ENCODE measurements at regions not wholly inside any gene's neighbourhood (a gene's known extent, or its start where the extent isn't known, plus 50 kb on each side); places are given as distances from the start of the nearest gene placed in this dataset.

DNA sequence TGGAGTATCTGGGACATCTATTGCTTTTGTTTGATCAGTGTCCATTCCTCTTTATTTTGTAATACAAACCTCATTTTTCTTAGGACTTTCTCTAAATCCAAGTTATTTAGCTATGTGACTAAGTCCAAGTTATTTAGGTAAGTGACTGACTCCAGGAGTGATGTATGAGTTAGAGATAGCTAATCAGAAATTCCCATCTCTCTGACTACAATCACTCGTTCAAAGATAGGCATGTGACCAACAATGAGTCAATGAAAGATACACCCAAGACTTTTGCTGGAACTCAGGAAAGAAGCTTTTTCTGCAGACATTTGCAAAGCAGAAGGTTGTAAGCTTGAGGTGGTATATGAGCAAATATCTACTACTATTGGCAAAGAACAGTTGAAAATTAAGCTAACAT, 72.5 kb upstream of the KCNIP4 start:
- no peak for DNase-seq (ENCODE audit: low read depth)
- TF ChIP-seq, protein P1, sequence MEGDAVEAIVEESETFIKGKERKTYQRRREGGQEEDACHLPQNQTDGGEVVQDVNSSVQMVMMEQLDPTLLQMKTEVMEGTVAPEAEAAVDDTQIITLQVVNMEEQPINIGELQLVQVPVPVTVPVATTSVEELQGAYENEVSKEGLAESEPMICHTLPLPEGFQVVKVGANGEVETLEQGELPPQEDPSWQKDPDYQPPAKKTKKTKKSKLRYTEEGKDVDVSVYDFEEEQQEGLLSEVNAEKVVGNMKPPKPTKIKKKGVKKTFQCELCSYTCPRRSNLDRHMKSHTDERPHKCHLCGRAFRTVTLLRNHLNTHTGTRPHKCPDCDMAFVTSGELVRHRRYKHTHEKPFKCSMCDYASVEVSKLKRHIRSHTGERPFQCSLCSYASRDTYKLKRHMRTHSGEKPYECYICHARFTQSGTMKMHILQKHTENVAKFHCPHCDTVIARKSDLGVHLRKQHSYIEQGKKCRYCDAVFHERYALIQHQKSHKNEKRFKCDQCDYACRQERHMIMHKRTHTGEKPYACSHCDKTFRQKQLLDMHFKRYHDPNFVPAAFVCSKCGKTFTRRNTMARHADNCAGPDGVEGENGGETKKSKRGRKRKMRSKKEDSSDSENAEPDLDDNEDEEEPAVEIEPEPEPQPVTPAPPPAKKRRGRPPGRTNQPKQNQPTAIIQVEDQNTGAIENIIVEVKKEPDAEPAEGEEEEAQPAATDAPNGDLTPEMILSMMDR (conservative IDR thresholded peaks at IDR 0.05; ENCODE audit: low read length) = no peak
- no peak overlapping the region for H3K4me3 ChIP-seq (ENCODE audit: low read length)

DNA sequence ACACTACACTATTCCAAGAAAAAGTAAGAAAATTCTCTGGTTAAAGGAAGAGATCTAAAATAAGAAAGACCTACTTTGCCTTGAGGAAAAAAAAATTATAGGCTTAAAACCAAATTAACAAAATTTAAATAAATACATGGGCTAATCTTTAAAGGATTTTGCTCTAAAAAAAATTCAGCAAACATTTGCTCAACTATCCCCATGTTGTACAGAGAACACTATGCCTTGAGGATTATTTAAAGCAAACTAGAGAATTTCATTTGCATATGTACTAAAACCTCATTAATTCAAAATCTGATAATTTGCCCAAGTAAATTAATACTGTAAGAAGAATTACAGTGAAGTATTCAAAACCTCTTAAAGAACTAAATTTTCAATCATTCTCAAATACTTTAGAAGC, 71.6 kb upstream of the KCNIP4 start:
- TF ChIP-seq, protein P1 (conservative IDR thresholded peaks at IDR 0.05; ENCODE audit: low read length) = no peak
- no peak overlapping the region for H3K4me3 ChIP-seq (ENCODE audit: low read length)
- DNase-seq (ENCODE audit: low read depth) = no peak

DNA sequence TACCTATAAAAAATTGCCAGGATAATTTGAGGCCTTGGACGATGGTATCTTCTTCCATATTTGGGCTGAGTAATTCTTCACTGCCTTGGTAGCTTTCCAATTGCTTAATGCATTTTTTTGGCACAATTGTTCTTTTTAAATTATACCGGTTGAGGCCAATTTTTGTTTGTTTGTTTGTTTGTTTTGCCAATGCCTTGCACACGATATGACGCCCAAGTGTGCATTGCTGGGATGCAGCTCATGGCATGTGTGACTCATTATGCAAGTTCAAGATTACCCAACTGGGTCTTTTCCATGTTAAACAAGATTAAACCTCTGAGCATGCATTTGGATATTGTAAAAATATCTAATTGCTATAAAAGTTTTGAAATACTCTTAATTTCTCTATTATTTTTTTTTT, 71.1 kb upstream of the KCNIP4 start:
- H3K4me3 ChIP-seq (ENCODE audit: low read length) = no peak overlapping the region
- TF ChIP-seq, protein P1 (conservative IDR thresholded peaks at IDR 0.05; ENCODE audit: low read length) = no peak
- peak; percentile 5 for DNase-seq (ENCODE audit: low read depth)

DNA sequence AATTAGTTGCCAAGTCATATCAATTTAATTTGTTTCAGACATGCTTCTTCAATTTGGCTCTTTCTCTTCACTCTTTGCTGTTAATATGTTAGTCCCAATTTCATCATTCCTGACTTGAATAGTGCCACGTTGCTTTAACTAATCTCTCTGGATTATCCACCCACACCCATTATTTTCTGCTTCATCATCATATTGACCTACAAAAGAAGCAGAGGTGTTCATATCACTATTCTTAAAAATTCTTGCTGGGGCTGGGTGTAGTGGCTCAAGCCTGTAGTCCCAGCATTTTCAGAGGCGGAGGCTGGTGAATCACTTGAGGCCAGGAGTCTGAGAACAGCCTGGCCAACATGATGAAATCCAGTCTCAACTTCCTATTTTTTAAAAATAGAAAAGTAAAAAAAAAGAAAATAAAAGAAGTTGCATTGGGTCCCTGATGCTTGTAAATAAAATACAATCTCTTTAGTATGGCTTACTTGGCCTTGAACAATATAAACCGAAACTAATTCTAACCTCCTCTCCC, 65.7 kb upstream of the KCNIP4 start:
- H3K4me3 ChIP-seq (ENCODE audit: low read length) = no peak overlapping the region
- TF ChIP-seq, protein P1 (conservative IDR thresholded peaks at IDR 0.05; ENCODE audit: low read length) = no peak
- peak; percentile 20 for DNase-seq (ENCODE audit: low read depth)

DNA sequence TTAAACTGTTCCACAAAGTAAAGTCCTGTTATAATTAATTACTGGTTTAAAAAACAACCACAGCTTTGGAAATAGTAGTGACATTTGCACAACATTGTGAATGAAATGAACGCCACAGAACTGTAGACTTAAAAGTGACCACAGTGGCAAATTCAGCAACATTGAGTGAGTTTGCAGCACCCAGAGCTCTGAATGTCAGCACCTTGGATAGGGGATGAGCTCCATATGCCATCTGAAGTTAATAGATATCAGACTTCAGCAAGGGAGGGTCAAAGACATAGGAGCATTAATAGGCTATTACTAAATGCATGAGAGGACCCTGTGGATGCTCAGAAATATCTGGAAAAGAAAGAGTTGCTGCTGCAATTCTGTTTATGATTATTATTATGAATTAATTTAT, 55.3 kb upstream of the KCNIP4 start:
- H3K4me3 ChIP-seq (ENCODE audit: low read length) = no peak overlapping the region
- DNase-seq (ENCODE audit: low read depth) = no peak
- TF ChIP-seq, protein P1 (conservative IDR thresholded peaks at IDR 0.05; ENCODE audit: low read length) = no peak
